Fibroblast of lung (primary cell): ENCODE measurements at regions not wholly inside any gene's neighbourhood (a gene's known extent, or its start where the extent isn't known, plus 50 kb on each side); places are given as distances from the start of the nearest gene placed in this dataset.

Source experiments
- DNase-seq, 2 donors: peaks; one replicate each; pipeline versions ENCODE4 v3.0.0 to v3.0.0-alpha.2; 2010; ENCODE audit warnings: low read depth in 2 of 2
- H2AFZ ChIP-seq: 2 replicates; pipeline ENCODE4 v1.5.1; 2012; ENCODE audit warnings: low read length, control low read depth, inconsistent platforms
- H3K27ac ChIP-seq: 2 replicates; pipeline ENCODE4 v1.5.1; 2011; ENCODE audit warnings: low read length, control low read depth; ENCODE audit not compliant: insufficient read depth
- H3K27me3 ChIP-seq: 2 replicates; pipeline ENCODE4 v1.5.1; 2011; ENCODE audit warnings: mild to moderate bottlenecking, low read length; ENCODE audit not compliant: control insufficient read depth, insufficient read depth
- H3K36me3 ChIP-seq: 2 replicates; pipeline ENCODE4 v1.5.1; 2011; ENCODE audit warnings: low read length; ENCODE audit not compliant: control insufficient read depth, insufficient read depth
- H3K4me1 ChIP-seq: 2 replicates; pipeline ENCODE4 v1.5.1; 2011; ENCODE audit warnings: low read length; ENCODE audit not compliant: control insufficient read depth, insufficient read depth; ENCODE audit errors: extremely low read depth
- H3K4me2 ChIP-seq: 2 replicates; pipeline ENCODE4 v1.5.1; 2011; ENCODE audit warnings: low read length, control low read depth; ENCODE audit not compliant: insufficient read depth; ENCODE audit errors: extremely low read depth
- H3K4me3 ChIP-seq, 4 experiments: fragments of 200-600 bp in 1 of 4; sonication (generic) in 1 of 4; replicated peaks in 1 of 4; 2 replicates each; pipeline ENCODE4 v1.5.1; 2011 to 2016; ENCODE audit warnings: low read length in 4 of 4, low read depth in 3 of 4, mild to moderate bottlenecking in 3 of 4, control low read depth in 2 of 4, inconsistent platforms in 1 of 4, mixed read lengths in 1 of 4; ENCODE audit not compliant: insufficient read depth in 1 of 4; ENCODE audit errors: control extremely low read depth in 1 of 4
- H3K79me2 ChIP-seq: 2 replicates; pipeline ENCODE4 v1.5.1; 2012; ENCODE audit warnings: mild to moderate bottlenecking, low read length, inconsistent platforms; ENCODE audit not compliant: control insufficient read depth, insufficient read depth
- H3K9ac ChIP-seq: 2 replicates; pipeline ENCODE4 v1.5.1; 2011; ENCODE audit warnings: mild to moderate bottlenecking, low read length, control low read depth; ENCODE audit not compliant: insufficient read depth
- H3K9me3 ChIP-seq: 2 replicates; pipeline ENCODE4 v1.5.1; 2012; ENCODE audit warnings: low read depth, low read length; ENCODE audit not compliant: control insufficient read depth, insufficient read depth
- H4K20me1 ChIP-seq: 2 replicates; pipeline ENCODE4 v1.5.1; 2011; ENCODE audit warnings: low read length; ENCODE audit not compliant: control insufficient read depth, insufficient read depth; ENCODE audit errors: extremely low read depth
- EZH2 ChIP-seq: IDR thresholded peaks from 2 replicates; pipeline ENCODE4 v1.5.1; 2012; ENCODE audit warnings: low read length, control low read depth, mild to moderate bottlenecking; ENCODE audit errors: missing control alignments
- TF ChIP-seq, protein P1 (sequence below), 2 donors: IDR thresholded peaks in 1 of 2; conservative IDR thresholded peaks in 1 of 2; 1 replicate in 1 of 2; 2 replicates in 1 of 2; pipeline ENCODE4 v1.5.1; 2011 to 2012; ENCODE audit warnings: low read length in 2 of 2, control low read depth in 1 of 2, inconsistent platforms in 1 of 2, low read depth in 1 of 2, mild to moderate bottlenecking in 1 of 2

- Histone ChIP-seq H3K36me3 (no peaks in the 10 kb centered on the region), H4K20me1 (no peaks in the 10 kb centered on the region), H3K4me1 (peaks cover 9% of the 10 kb centered on the region), H3K4me3 (no peak overlapping the region), H3K27ac (peak overlapping the region; percentile 31), H3K4me2 (peak overlapping the region; percentile 88), H3K9me3 (no peaks in the 10 kb centered on the region), H2AFZ (peak overlapping the region; percentile 78), H3K79me2 (no peaks in the 10 kb centered on the region), H3K9ac (peak overlapping the region; percentile 18), H3K27me3 (no peaks in the 10 kb centered on the region)
- DNase-seq, result peak; percentile 33 to 41
- TF ChIP-seq EZH2, result no peak
- TF ChIP-seq, protein P1, sequence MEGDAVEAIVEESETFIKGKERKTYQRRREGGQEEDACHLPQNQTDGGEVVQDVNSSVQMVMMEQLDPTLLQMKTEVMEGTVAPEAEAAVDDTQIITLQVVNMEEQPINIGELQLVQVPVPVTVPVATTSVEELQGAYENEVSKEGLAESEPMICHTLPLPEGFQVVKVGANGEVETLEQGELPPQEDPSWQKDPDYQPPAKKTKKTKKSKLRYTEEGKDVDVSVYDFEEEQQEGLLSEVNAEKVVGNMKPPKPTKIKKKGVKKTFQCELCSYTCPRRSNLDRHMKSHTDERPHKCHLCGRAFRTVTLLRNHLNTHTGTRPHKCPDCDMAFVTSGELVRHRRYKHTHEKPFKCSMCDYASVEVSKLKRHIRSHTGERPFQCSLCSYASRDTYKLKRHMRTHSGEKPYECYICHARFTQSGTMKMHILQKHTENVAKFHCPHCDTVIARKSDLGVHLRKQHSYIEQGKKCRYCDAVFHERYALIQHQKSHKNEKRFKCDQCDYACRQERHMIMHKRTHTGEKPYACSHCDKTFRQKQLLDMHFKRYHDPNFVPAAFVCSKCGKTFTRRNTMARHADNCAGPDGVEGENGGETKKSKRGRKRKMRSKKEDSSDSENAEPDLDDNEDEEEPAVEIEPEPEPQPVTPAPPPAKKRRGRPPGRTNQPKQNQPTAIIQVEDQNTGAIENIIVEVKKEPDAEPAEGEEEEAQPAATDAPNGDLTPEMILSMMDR (conservative IDR thresholded peaks at IDR 0.05 in 1 of 2, IDR thresholded peaks at IDR 0.05 in 1 of 2; ENCODE audit: low read depth in 1 of 2, low read length in 2 of 2), result no peak
These were observed 59.1 kb upstream of the PRDM1 start for GRCh38 chr6:106026748-106027715.

- Histone ChIP-seq H3K4me3 (no peak overlapping the region), H3K79me2 (no peaks in the 10 kb centered on the region), H3K9me3 (no peaks in the 10 kb centered on the region), H3K9ac (no peak overlapping the region), H3K27me3 (no peaks in the 10 kb centered on the region), H3K4me2 (no peak overlapping the region), H2AFZ (no peak overlapping the region), H4K20me1 (no peaks in the 10 kb centered on the region), H3K4me1 (peaks cover 9% of the 10 kb centered on the region), H3K36me3 (no peaks in the 10 kb centered on the region), H3K27ac (no peak overlapping the region)
- TF ChIP-seq, protein P1 (conservative IDR thresholded peaks at IDR 0.05 in 1 of 2, IDR thresholded peaks at IDR 0.05 in 1 of 2; ENCODE audit: low read depth in 1 of 2, low read length in 2 of 2), result no peak
- no peak for TF ChIP-seq EZH2
- peak; percentile 48 to 83 for DNase-seq
These were observed 60.5 kb upstream of the PRDM1 start for GRCh38 chr6:106025655-106026054.

DNA sequence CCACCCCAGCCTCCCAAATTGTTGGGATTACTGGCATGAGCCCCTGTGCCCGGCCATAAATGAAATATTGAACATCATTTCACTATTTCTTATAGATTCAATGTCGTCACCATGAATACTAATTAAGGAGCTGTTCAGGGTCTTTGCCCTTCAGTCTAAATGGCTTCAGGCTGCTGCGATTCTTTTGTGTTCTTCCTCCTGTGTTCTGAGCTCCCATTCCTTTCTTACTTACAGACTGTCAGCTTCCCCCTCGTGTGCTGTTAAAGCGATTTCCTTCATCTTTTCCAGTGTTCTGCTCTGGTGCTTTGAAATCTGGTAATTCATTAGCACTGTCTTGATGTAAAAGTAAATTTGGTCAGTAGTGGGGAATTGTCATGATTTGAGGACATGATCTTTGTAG, 63.3 kb upstream of the PRDM1 start:
- Histone ChIP-seq H3K79me2 (no peaks in the 10 kb centered on the region), H2AFZ (no peak overlapping the region), H3K4me3 (no peak overlapping the region), H3K4me1 (peaks cover 9% of the 10 kb centered on the region), H3K4me2 (no peak overlapping the region), H3K9ac (no peak overlapping the region), H3K9me3 (no peaks in the 10 kb centered on the region), H3K27ac (no peak overlapping the region), H3K27me3 (no peaks in the 10 kb centered on the region), H3K36me3 (no peaks in the 10 kb centered on the region), H4K20me1 (no peaks in the 10 kb centered on the region)
- TF ChIP-seq, protein P1 (conservative IDR thresholded peaks at IDR 0.05 in 1 of 2, IDR thresholded peaks at IDR 0.05 in 1 of 2; ENCODE audit: low read depth in 1 of 2, low read length in 2 of 2), result no peak
- no peak for DNase-seq
